A549 (cell line): ENCODE measurements at regions not wholly inside any gene's neighbourhood (a gene's known extent, or its start where the extent isn't known, plus 50 kb on each side); places are given as distances from the start of the nearest gene placed in this dataset.

Experiments used
- ATAC-seq, 2 experiments: fragments of 200-7000 bp in 1 of 2; fragments of >200 bp in 1 of 2; cut with Nextera tagmentation in 1 of 2; cut with Tn5 transposase in 1 of 2; 3 replicates each; pipeline versions ENCODE4 v1.8.0 to v1.9.1; 2018 to 2020; ENCODE audit warnings: mild to moderate bottlenecking in 1 of 2, moderate library complexity in 1 of 2
- CTCF ChIA-PET: fragments of 300-600 bp; sonication (Branson Sonifier 250); formaldehyde crosslinking; extraction: SDS; loops from one replicate; lab custom pipeline; 2021; ENCODE audit warnings: antibody characterized with exemption, inconsistent platforms; lab: Yijun Ruan, JAX
- POLR2A ChIA-PET: fragments of 350-600 bp; formaldehyde crosslinking; extraction: SDS; loops from one replicate; lab custom pipeline; 2021; ENCODE audit warnings: antibody characterized with exemption, inconsistent platforms; lab: Yijun Ruan, JAX
- DNase-seq, 2 experiments: peaks; one replicate each; pipeline versions ENCODE4 v3.0.0 to v3.0.0-alpha.2; 2011 to 2016; ENCODE audit warnings: low read depth in 1 of 2, low spot score in 1 of 2
- FAIRE-seq: peaks from 2 replicates; lab custom pipeline; 2011; peaks lifted over from hg19 to GRCh38; lab: Jason Lieb, UNC
- H3K27ac ChIP-seq, 2 experiments: fragments of >200 bp; sonication (Bioruptor Twin); formaldehyde crosslinking; 3 replicates each; pipeline ENCODE4 v1.5.1; 2016 to 2017
- H3K4me1 ChIP-seq: fragments of >200 bp; sonication (Bioruptor Twin); formaldehyde crosslinking; 3 replicates; pipeline ENCODE4 v1.6.1; 2016
- H3K4me2 ChIP-seq: fragments of >200 bp; sonication (Bioruptor Twin); formaldehyde crosslinking; 3 replicates; pipeline ENCODE4 v1.6.1; 2016
- H3K4me3 ChIP-seq: fragments of >200 bp; sonication (Bioruptor Twin); formaldehyde crosslinking; 3 replicates; pipeline ENCODE4 v1.5.1; 2016
- H3K9me3 ChIP-seq: fragments of >200 bp; sonication (Bioruptor Twin); formaldehyde crosslinking; 3 replicates; pipeline ENCODE4 v1.6.1; 2016
- BHLHE40 ChIP-seq: IDR thresholded peaks from 2 replicates; pipeline ENCODE4 v1.6.1; 2012; ENCODE audit warnings: low read depth, low read length, inconsistent platforms
- CBX2 ChIP-seq: fragments of 200-600 bp; sonication (generic); IDR thresholded peaks from 2 replicates; pipeline ENCODE4 v1.6.1; 2016; ENCODE audit warnings: low read depth, mild to moderate bottlenecking, borderline replicate concordance
- CBX8 ChIP-seq: fragments of 200-600 bp; sonication (generic); IDR thresholded peaks from 2 replicates; pipeline ENCODE4 v1.6.1; 2016
- CEBPB ChIP-seq, 2 experiments: fragments of >200 bp in 1 of 2; sonication (Bioruptor Twin) in 1 of 2; formaldehyde crosslinking in 1 of 2; IDR thresholded peaks; 2 replicates each; pipeline ENCODE4 v1.6.1; 2012 to 2016
- CHD2 ChIP-seq: fragments of 150-350 bp; IDR thresholded peaks from 2 replicates; pipeline ENCODE4 v1.6.1; 2014; ENCODE audit warnings: low read length; ENCODE audit not compliant: partially characterized antibody
- EHMT2 ChIP-seq: fragments of 200-600 bp; sonication (generic); IDR thresholded peaks from 2 replicates; pipeline ENCODE4 v1.6.1; 2016; ENCODE audit warnings: antibody characterized with exemption, low read depth, mild to moderate bottlenecking, moderate library complexity
- GATA3 ChIP-seq: IDR thresholded peaks from 2 replicates; pipeline ENCODE4 v1.6.1; 2012; ENCODE audit warnings: borderline replicate concordance
- HEYL ChIP-seq: fragments of 250-450 bp; sonication (Bioruptor Pico); IDR thresholded peaks from 2 replicates; pipeline ENCODE4 v1.8.0; 2021; ENCODE audit warnings: mild to moderate bottlenecking, moderate library complexity
- HOXB13 ChIP-seq: fragments of 250-450 bp; sonication (Bioruptor Pico); IDR thresholded peaks from 2 replicates; pipeline ENCODE4 v1.5.0; 2020; ENCODE audit warnings: low read depth, mild to moderate bottlenecking, moderate library complexity
- KDM1A ChIP-seq: fragments of 200-600 bp; sonication (generic); IDR thresholded peaks from 2 replicates; pipeline ENCODE4 v1.6.1; 2016; ENCODE audit warnings: low read depth, mild to moderate bottlenecking
- MAZ ChIP-seq: fragments of 150-350 bp; IDR thresholded peaks from 2 replicates; pipeline ENCODE4 v1.6.1; 2014; ENCODE audit warnings: antibody characterized with exemption, low read depth, low read length, borderline replicate concordance
- MYC ChIP-seq: IDR thresholded peaks from 2 replicates; pipeline ENCODE4 v1.6.1; 2012; ENCODE audit warnings: mild to moderate bottlenecking, inconsistent platforms, low read length, improper control_type of control experiment, borderline replicate concordance
- NPAS2 ChIP-seq: fragments of 250-450 bp; sonication (Bioruptor Pico); IDR thresholded peaks from 2 replicates; pipeline ENCODE4 v1.8.0; 2022; ENCODE audit warnings: mild to moderate bottlenecking, moderate library complexity, borderline replicate concordance
- PHF8 ChIP-seq: fragments of 200-600 bp; sonication (generic); IDR thresholded peaks from 2 replicates; pipeline ENCODE4 v1.6.1; 2016; ENCODE audit warnings: low read depth, mild to moderate bottlenecking, antibody characterized with exemption, moderate library complexity, borderline replicate concordance
- POLR2A ChIP-seq: IDR thresholded peaks from 2 replicates; pipeline ENCODE4 v1.6.1; 2012; ENCODE audit warnings: mild to moderate bottlenecking, low read length
- POLR2AphosphoS2 ChIP-seq: conservative IDR thresholded peaks from 2 replicates; pipeline ENCODE4 v1.6.1; 2012; ENCODE audit warnings: low read length, improper control_type of control experiment, inconsistent platforms
- RARB ChIP-seq: fragments of 250-450 bp; sonication (Bioruptor Pico); IDR thresholded peaks from 2 replicates; pipeline ENCODE4 v1.8.0; 2021; ENCODE audit warnings: mild to moderate bottlenecking, moderate library complexity
- RCOR1 ChIP-seq: fragments of 150-350 bp; IDR thresholded peaks from 2 replicates; pipeline ENCODE4 v1.6.1; 2014; ENCODE audit warnings: antibody characterized with exemption, low read length, low read depth
- SREBF2 ChIP-seq: fragments of 450-650 bp; IDR thresholded peaks from 2 replicates; pipeline ENCODE4 v1.6.1; 2014; ENCODE audit warnings: mild to moderate bottlenecking, moderate library complexity
- ZC3H11A ChIP-seq: fragments of 450-650 bp; IDR thresholded peaks from 2 replicates; pipeline ENCODE4 v1.6.1; 2014; ENCODE audit warnings: antibody characterized with exemption, mild to moderate bottlenecking
- ZFP36 ChIP-seq: fragments of 450-650 bp; IDR thresholded peaks from 2 replicates; pipeline ENCODE4 v1.6.1; 2014; ENCODE audit warnings: borderline replicate concordance; ENCODE audit not compliant: partially characterized antibody
- ZNF302 ChIP-seq: fragments of 250-450 bp; sonication (Bioruptor Pico); IDR thresholded peaks from 2 replicates; pipeline ENCODE4 v1.9.0; 2021; ENCODE audit warnings: inconsistent platforms, mild to moderate bottlenecking, moderate library complexity
- WGBS: methylation state at CpG from one replicate; pipeline ENCODE4 v1.1.6; 2017; ENCODE audit errors: missing lambda C conversion rate; 5-methylcytosine and 5-hydroxymethylcytosine counted together
- TF ChIP-seq, protein P1 (sequence below): fragments of >200 bp; sonication (Bioruptor Twin); formaldehyde crosslinking; IDR thresholded peaks from 3 replicates; pipeline ENCODE4 v1.5.1; 2016
- TF ChIP-seq, protein P2 (sequence below): IDR thresholded peaks from 2 replicates; pipeline ENCODE4 v1.6.1; 2012; ENCODE audit warnings: low read depth, borderline replicate concordance
- TF ChIP-seq, protein P3 (sequence below): fragments of 200-600 bp; sonication (generic); IDR thresholded peaks from 2 replicates; pipeline ENCODE4 v1.6.1; 2016; ENCODE audit warnings: antibody characterized with exemption, mild to moderate bottlenecking, moderate library complexity
- TF ChIP-seq, protein P4 (sequence below): IDR thresholded peaks from 2 replicates; pipeline ENCODE4 v1.6.1; 2012
- TF ChIP-seq, protein P5 (sequence below): fragments of 150-350 bp; IDR thresholded peaks from 2 replicates; pipeline ENCODE4 v1.6.1; 2014; ENCODE audit warnings: low read depth, mild to moderate bottlenecking, low read length

DNA sequence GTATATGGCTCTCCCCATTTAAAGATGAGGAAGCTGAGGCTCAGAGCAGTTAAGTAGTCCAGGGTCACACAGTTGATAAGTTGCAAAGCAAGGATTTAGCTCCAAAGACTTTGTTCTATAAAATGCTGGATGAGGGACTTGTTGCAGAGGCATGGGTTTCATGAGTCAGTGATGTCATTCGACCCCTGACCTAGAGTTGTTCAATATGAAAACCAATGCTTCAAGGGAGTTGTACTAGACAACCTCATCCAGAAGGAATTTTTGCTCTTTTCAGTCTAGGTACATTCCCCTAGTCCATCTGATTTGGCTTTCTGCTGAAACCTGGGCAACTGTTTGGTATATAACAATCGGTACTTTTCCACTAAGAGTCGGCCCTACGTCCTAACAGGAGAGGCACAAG lies 550.4 kb downstream of the EBF1 start:
- TF ChIP-seq PHF8 = no peak
- TF ChIP-seq RCOR1 = no peak
- no peak for TF ChIP-seq RARB
- TF ChIP-seq, protein P1, sequence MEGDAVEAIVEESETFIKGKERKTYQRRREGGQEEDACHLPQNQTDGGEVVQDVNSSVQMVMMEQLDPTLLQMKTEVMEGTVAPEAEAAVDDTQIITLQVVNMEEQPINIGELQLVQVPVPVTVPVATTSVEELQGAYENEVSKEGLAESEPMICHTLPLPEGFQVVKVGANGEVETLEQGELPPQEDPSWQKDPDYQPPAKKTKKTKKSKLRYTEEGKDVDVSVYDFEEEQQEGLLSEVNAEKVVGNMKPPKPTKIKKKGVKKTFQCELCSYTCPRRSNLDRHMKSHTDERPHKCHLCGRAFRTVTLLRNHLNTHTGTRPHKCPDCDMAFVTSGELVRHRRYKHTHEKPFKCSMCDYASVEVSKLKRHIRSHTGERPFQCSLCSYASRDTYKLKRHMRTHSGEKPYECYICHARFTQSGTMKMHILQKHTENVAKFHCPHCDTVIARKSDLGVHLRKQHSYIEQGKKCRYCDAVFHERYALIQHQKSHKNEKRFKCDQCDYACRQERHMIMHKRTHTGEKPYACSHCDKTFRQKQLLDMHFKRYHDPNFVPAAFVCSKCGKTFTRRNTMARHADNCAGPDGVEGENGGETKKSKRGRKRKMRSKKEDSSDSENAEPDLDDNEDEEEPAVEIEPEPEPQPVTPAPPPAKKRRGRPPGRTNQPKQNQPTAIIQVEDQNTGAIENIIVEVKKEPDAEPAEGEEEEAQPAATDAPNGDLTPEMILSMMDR = no peak
- TF ChIP-seq, protein P2, sequence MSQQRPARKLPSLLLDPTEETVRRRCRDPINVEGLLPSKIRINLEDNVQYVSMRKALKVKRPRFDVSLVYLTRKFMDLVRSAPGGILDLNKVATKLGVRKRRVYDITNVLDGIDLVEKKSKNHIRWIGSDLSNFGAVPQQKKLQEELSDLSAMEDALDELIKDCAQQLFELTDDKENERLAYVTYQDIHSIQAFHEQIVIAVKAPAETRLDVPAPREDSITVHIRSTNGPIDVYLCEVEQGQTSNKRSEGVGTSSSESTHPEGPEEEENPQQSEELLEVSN = no peak
- TF ChIP-seq, protein P3, sequence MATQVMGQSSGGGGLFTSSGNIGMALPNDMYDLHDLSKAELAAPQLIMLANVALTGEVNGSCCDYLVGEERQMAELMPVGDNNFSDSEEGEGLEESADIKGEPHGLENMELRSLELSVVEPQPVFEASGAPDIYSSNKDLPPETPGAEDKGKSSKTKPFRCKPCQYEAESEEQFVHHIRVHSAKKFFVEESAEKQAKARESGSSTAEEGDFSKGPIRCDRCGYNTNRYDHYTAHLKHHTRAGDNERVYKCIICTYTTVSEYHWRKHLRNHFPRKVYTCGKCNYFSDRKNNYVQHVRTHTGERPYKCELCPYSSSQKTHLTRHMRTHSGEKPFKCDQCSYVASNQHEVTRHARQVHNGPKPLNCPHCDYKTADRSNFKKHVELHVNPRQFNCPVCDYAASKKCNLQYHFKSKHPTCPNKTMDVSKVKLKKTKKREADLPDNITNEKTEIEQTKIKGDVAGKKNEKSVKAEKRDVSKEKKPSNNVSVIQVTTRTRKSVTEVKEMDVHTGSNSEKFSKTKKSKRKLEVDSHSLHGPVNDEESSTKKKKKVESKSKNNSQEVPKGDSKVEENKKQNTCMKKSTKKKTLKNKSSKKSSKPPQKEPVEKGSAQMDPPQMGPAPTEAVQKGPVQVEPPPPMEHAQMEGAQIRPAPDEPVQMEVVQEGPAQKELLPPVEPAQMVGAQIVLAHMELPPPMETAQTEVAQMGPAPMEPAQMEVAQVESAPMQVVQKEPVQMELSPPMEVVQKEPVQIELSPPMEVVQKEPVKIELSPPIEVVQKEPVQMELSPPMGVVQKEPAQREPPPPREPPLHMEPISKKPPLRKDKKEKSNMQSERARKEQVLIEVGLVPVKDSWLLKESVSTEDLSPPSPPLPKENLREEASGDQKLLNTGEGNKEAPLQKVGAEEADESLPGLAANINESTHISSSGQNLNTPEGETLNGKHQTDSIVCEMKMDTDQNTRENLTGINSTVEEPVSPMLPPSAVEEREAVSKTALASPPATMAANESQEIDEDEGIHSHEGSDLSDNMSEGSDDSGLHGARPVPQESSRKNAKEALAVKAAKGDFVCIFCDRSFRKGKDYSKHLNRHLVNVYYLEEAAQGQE = no peak
- TF ChIP-seq ZNF302 = no peak
- no peak for TF ChIP-seq GATA3
- TF ChIP-seq, protein P4, sequence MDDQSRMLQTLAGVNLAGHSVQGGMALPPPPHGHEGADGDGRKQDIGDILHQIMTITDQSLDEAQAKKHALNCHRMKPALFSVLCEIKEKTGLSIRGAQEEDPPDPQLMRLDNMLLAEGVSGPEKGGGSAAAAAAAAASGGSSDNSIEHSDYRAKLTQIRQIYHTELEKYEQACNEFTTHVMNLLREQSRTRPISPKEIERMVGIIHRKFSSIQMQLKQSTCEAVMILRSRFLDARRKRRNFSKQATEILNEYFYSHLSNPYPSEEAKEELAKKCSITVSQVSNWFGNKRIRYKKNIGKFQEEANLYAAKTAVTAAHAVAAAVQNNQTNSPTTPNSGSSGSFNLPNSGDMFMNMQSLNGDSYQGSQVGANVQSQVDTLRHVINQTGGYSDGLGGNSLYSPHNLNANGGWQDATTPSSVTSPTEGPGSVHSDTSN = no peak
- no peak for TF ChIP-seq CEBPB (IDR thresholded peaks at IDR 0.05)
- no peak for TF ChIP-seq ZFP36
- TF ChIP-seq CBX8 = no peak
- no peak for TF ChIP-seq KDM1A
- TF ChIP-seq CBX2 = no peak
- no peak for TF ChIP-seq POLR2A
- TF ChIP-seq EHMT2 = no peak
- Histone ChIP-seq H3K27ac (no peak overlapping the region), H3K4me2 (no peak overlapping the region), H3K4me3 (no peak overlapping the region), H3K4me1 (no peaks in the 10 kb centered on the region), H3K9me3 (no peaks in the 10 kb centered on the region)
- DNase-seq = no peak
- FAIRE-seq = no peak
- WGBS = 12% methylated on average over 4 of the region's 4 CpGs
- POLR2A ChIA-PET = no interaction called here
- ATAC-seq = no peak
- CTCF ChIA-PET = no interaction called here

DNA sequence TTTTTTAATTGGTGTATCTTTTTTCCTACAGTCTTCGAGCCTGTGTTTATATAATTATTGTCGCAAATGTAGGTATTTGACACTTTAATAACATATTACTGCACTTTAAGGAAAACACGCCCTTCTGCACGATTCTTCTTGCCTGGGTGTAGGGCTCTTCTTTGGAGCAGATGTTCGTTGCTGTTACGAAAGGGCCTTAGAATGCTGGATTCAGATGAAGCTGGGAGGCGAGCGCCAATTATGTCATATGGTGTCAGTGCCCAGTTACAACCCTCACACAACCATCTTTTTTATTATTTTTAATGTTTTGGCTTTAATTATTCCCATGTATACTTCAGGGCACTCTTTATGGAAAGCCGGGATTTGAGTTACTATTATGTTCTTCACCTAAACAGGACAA lies 553.0 kb downstream of the EBF1 start:
- CTCF ChIA-PET = interaction anchor here (0.8 kb wide), 1 partner anchor 124 kb away, joined by 3 read pairs; no protein-coding TSS in a partner anchor
- ATAC-seq (no peak), FAIRE-seq (no peak), DNase-seq (no peak)
- POLR2A ChIA-PET = no interaction called here
- no peak overlapping the region for H3K4me2 ChIP-seq
- no peaks in the 10 kb centered on the region for H3K4me1 ChIP-seq
- 16% methylated on average over 9 of the region's 9 CpGs for WGBS
- no peak overlapping the region for H3K27ac ChIP-seq
- no peaks in the 10 kb centered on the region for H3K9me3 ChIP-seq
- no peak overlapping the region for H3K4me3 ChIP-seq
- TF ChIP-seq, protein P3 = no peak
- TF ChIP-seq BHLHE40 (no peak), RCOR1 (no peak), NPAS2 (CRISPR knock-in tag) (no peak), ZC3H11A (no peak), MAZ (no peak), RARB (no peak), POLR2A (no peak), POLR2AphosphoS2 (no peak), MYC (no peak), HOXB13 (no peak), HEYL (CRISPR knock-in tag) (no peak), CHD2 (no peak), SREBF2 (no peak)
- TF ChIP-seq, protein P5, sequence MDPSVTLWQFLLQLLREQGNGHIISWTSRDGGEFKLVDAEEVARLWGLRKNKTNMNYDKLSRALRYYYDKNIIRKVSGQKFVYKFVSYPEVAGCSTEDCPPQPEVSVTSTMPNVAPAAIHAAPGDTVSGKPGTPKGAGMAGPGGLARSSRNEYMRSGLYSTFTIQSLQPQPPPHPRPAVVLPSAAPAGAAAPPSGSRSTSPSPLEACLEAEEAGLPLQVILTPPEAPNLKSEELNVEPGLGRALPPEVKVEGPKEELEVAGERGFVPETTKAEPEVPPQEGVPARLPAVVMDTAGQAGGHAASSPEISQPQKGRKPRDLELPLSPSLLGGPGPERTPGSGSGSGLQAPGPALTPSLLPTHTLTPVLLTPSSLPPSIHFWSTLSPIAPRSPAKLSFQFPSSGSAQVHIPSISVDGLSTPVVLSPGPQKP = no peak
